Tongue (tissue), 1 donor: ENCODE measurements at regions not wholly inside any gene's neighbourhood (a gene's known extent, or its start where the extent isn't known, plus 50 kb on each side); places are given as distances from the start of the nearest gene placed in this dataset.
"Not testable (repeated sequence)": the region's sequence is repeated elsewhere in the genome, so short reads cannot be mapped to it uniquely, and the experiment has no call there.

Experiments
- DNase-seq: peaks from one replicate; pipeline ENCODE4 v3.0.0-alpha.2; 2015

DNA sequence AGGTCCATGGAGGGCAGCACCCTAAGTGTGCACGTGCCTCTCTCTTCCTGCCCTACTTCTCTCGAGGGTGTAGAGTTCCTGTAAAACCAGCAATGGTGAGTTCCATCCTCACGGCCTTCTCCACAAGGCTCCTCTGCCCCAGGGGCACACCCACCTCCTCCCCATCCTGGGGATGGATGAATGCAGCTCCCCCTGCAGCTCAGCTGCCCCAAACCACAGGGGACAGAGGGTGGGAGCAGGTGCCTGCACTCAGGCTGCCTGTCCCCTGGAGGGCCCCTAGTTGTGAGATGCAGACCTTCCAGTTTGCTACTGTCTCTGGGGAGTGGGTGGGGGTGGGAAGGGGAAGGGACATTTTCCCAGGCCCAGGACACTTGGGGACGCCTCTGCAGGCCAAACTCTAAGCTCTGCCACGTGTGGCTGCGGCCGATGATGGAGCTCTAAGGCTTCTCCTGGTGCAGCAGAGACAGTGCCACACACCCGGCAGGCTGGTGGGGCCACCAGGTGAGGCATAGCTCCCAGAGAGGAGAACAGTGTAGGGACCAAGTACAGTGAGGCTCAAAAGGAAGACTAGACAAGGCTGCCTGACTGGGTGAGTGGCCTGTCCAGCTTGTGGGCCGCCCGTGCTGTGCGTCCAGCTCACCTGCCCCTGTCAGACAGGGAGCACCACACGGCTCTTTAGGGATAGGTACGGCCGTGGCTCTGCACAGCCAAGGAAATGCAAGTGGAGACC is 540.9 kb downstream of the TBC1D22A start:
- DNase-seq, result no peak

DNA sequence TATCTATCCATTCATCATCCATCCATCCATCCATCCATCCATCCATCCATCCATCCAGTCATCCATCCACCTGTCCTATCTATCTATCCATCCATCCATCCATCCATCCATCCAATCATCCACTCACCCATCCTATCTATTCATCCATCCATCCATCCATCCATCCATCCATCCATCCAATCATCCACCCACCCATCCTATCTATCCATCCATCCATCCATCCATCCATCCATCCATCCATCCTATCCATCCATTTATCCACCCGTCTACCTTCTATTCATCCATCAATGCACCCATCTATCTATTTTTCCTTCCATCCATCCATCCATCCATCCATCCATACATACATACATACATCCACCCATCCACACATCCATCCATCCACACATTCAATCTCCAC is 540.1 kb downstream of the TBC1D22A start:
- DNase-seq, result not testable (repeated sequence)

DNA sequence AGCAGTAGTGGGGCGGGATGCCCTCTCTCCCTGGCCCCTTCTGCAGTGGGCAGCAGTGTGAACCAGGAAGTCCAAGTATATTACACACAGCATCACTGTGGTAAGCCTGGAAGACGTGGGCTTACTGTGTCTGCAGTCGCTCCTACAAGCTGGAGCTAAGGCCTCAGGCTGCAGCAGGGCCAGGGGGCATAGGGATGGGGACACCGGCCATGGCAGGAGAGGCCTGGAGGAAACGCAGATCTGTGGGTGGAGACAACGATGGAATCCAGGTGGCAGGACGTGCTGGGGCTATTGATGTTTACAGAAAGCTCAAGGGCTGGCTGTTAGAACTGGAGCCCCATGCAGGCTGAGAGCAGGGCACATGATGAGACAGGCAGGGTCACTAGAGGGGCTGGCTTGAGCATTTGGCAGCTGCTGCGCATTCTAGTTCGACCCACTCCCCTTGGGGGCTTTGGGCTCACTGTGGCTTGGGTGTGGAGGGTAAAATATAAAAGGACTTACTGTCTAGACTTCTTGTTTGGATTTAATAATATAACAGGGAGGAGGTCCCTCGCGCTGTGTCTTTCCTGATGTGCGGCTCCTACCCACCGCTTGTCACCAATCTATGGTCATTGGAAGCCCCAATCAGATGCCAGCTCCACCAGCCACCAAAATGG is 539.5 kb downstream of the TBC1D22A start:
- DNase-seq, result no peak

DNA sequence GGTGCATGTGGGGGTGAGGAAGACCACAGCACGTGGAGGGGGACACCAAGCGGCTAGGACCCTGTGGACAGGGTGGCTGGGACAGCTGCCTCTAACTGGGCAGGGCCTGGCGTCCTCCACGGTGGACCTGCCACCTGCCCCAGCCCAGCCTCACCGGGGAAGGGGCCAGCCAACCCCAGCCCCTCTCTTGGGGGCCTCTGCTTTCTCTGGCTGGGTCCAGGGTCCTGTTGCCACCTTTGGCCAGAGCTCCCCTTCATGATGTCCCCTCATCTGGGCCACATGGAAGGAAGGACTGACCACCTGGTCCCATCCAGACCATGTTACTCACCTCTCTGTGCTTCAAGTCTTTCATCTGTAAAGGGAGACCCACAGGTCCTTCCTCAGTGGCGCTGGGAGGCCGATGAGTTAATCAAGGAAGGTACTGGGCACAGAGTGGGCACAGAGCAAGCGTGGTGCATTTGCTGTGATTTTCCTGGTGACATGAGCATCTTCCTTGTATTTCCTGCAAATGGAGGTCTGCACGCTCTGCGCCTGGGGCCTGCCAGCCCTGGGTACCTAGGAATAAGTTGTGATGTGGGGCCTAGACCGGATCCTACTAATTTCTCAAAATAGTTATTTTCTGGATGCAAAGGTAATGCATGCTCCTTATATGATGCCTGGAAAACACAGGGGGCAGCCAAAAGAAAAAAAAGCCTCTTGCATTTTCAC is 538.4 kb downstream of the TBC1D22A start:
- DNase-seq, result no peak

DNA sequence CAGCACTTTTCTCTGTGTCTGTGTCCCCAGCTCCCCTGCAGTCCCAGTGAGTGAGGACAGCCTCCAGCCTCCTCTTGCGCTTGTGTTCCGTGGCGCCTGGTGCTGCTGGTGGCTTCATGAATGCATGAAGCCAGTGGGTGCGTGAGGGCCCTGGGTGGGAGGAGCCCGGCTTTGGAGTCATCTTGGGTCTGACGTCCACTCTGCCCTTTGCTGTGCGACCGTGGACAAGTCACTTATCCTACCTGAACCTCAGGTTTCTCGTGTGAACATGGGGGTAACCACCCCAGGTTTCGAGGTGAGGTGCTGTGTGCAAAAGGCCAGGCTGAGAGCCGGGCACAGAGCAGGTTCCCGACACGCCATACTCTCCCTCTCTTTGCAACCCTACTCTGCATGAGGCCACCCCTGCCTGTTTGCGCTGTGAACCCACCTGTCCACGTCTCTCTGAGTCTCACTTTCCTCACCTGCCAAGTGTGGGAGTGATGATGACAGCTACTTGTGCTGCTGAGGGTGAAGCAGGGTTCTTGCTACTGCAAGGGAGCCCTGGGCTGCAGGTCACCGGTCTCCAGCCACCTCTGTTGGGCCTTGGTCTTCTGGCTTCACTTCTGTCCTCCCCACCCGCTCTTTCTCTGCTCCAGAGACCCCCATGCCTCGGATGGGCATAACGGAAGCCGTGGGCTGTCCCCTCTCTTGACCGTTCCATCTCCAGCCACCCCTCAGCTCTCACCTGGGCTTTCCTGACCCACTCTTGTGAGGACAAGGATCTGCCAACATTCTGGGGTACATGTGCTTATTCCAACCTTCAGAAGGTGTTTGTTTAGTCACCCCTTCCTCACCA is 537.6 kb downstream of the TBC1D22A start:
- no peak for DNase-seq

DNA sequence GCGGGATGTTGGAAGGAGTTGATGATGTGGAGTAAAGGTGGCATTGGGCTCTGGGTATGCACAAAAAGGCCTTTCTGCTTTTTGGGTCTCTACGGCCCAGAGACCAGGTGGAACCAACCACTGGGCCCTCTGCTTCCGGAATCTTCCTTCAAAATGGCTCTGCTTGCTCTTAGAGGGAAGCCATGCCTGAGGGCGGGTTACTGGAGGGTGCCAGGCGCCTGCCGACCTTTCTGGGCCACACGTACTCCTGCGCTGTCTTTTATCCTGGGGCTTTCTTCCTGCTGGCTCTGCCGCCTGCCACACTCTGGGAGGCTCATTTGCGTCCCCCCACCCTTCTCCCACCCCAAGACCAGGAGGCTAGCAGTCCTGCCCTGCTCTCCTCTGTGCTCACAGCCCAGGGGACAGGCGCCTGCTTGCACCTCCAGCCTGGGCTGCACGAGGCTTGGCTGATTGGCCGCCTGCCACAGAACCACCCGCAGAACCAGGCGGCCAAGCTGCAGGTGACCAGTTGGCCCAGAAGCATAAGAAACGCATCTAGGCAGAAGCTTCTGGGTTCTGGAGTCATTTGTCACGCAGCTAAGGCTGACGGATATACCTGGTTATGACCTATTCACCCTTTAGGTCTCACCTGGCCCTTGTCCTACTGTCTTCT is 536.9 kb downstream of the TBC1D22A start:
- DNase-seq, result no peak

DNA sequence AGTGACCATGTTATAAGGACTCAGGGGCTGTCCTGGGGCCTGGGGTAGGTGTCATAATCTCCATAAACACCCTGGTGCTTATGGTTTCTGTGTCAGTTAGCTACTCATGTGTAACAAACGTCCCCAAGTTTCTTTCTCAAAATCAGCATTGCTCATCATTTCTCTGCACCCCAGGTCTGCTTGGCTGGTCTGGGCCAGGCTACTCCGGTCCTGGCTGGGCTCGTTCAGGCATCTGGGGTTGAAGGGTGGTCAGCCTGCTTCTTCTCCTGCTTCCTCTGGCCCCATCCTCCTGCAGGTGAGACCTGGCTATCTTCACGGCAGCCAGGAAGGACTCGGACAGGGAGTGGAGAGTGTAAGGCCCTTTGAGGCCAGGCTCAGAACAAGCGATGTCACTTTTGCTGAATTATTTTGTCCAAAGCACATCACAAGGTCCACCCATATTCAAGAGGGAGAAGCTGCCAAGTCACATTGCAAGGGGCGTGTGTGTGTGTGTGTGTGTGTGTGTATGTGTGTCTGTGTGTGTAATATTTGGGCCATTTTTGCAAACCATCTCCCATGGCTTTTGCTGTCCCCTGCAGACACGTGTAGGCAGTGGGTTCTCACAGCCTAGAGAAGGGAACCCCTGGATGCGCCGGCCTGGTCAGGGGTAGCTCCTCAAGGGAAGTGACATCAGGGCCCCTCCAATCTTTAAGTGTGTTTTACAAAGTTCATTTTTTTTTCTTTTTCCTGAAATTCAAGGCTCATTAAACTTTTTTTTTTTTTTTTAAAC is 535.8 kb downstream of the TBC1D22A start:
- DNase-seq, result no peak

DNA sequence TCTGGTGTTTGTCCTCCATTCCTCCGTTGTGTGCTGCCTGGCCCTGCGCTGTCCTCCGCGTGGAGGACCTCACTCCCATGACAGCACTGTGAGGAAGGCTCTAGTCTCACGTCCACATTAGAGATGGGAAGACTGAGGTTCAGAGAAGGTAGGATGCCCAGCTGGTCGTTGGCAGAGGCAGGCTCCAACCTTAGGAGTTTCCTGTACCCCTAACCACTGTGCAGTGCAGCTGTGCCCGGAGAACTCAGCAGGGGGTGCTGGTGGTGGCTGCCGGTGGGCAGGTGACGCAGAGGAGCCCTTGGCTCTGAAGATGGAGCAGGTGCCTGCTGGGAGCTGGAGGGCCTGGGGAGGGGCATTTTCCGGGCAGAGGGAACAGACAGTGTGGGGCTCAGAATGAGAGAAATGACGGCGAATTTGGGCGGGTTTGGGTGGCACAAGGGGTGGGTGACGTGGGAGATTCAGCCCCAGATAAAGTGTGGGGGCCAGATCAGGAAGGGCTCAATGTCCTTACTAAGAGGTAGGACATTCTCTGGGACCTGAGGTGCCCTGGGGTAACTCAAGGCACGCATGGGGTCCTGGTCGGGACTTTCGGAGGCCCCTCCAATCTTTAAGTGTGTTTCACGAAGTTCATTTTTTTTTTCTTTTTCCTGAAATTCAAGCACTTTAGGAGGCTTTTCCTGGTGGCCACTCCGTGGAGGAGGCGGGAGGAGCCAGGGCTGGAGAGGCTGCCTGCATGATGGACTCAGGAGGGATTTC is 535.0 kb downstream of the TBC1D22A start:
- DNase-seq, result no peak

DNA sequence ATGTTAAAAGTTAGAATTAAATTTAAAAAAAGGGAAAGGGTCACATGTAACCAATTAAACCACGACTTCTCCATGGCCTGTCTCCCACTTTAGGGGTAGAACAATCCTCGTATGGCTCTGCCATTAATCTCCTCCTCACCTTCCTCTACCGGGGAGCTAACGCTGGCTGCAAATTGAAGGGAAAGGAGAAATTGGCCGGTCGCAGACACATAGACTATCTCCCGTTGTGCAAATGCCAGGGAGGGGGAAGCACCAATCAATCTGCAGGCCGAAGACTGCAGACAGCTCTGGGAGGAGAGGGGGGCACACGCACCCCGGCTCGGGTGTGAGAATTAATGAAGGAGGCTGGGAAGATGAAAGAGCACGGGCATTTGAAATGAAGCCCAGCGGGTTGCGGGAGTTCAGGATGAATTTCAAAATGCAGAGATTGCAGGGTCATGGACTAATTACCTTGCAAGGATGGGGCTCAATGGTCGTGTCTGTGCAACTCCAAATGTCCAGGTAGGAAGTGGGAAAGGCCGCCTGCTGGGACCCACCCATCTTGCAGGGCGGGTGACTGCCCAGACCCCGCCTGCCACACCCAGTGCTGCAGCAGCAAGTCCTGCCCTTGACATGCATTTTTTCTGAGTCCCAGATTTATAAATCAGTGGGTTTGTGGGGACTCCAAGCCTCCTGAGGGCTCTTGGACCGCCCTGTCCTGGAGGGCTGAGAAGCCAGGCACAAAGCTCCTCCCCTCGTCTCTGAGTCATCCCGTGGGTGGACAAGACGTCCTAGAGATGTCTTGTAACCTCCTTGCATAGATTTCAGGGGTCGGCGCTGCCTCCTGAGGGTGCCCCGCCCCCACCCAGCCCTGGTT is 534.2 kb downstream of the TBC1D22A start:
- no peak for DNase-seq

DNA sequence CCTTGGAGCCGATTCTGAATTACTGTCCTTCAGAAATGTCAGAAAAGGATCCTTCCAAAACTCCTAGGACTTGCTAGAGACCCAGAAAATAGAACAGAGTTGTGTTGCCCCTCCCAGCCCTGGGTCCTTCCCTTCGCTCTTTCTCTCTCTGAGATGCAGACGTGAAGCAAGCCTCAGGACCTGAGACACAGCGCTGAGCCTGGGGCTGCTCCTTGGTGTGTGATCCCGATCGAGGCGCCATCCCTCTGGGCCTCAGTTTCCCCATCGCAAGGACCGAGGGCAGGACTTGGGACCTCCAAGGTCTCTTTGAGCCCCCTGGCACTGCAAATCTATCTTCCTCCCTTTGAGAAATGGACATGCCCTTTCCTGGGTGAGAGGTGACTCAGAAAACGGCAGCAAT is 533.5 kb downstream of the TBC1D22A start:
- no peak for DNase-seq

DNA sequence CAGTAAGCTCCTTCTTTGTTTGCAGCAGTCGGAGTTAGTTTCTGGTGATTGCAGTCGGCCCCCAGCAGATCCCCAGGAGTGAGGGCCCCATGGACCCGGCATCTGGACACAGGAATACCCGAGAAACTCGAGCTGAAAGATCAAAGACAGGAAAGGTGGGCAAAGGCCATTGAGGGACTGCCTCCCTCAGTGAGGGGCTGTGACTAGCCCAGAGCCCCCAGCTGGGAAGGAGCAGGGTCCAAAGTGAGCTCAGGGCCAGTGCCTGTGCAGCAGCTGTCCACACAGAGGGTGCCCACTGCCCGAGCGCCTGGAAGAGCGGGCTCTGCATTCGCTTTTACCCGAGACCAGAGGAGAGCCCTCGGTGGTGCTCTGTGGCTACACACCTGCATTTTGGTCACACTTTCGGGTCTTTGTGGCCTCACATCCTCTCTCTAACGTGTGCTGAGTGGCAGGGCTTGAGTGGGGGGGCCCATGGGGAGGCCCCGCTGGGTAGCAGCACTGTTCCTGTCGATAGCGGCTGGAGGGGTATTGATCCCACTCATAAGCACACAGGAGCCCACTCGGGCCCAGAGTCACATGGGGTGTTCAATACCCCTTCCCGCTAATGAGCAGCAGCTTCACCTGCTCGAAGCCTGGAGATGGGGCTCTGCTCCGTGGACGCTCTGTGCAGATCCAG is 532.9 kb downstream of the TBC1D22A start:
- no peak for DNase-seq

DNA sequence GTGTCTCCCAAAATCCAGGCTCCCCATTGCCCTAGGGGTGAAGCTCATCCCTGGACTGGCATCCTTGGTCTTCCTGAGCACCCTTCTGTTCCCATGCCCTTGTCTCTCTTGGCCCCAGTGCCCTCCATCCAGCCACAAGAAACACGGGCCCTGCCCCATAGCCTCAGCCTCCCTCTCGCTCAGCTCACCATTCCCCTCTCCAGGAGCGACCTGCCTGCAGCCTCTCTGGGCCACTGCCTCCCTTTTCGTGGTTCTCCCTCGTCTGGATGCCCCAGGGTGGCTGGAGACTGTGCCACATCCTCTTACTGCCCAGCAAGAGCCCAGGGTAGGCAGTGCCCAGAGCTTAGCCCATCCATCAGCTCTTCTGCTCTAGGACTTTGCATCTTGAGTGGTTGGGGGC is 532.1 kb downstream of the TBC1D22A start:
- no peak for DNase-seq

DNA sequence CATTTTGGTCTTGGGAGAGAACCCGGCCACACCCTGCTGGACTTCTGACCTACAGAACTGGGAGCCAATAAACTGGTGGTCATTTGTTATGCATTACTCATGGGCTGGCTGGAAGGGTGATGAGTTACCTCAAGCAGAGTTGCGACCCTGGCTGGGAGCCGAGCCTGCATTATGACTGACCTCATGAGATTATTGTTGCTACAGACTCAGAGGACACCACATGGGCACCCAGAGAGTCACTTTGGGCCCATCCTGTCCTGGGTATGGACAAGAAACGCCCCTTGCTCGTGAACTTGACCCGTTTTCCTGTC is 531.7 kb downstream of the TBC1D22A start:
- DNase-seq, result no peak

DNA sequence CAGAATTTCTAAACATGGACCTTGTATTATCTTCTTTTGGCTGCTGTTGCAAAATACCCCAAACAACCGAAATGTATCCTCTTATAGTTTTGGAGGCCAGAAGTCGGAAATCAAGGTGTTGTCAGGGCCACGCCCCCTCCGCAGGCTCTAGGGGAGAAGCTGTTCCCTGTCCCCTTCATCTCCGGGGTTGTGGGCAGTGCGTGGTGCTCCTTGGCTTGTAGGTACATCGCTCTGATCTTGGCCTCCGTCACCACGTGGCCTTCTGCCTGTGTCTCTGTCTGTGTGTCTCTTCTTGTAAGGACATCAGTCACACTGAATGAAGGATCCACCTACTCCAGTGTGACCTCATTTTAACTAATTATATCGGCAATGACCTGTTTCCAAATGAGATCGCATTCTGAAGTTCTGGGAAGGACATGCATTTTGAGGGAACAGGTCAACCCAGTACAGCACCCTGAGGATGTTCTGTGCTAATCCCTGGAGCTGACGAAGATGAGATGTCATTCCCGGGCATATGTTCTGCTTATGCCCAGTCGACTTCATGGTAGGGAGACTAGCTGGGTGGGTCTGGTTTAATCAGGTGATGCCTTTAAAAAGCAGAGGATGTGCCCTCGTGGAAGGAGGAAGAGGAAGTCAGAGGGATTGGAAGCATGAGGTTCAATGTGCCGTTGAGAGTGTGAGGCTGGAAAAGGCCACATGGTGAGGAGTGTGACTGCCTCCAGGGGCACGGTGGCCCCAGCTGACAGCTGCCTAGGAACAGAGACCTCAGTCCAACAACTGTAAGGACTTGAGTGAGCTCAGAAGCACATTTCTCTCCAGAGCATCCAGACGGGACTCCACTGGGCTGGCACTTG is 531.1 kb downstream of the TBC1D22A start:
- DNase-seq, result no peak

DNA sequence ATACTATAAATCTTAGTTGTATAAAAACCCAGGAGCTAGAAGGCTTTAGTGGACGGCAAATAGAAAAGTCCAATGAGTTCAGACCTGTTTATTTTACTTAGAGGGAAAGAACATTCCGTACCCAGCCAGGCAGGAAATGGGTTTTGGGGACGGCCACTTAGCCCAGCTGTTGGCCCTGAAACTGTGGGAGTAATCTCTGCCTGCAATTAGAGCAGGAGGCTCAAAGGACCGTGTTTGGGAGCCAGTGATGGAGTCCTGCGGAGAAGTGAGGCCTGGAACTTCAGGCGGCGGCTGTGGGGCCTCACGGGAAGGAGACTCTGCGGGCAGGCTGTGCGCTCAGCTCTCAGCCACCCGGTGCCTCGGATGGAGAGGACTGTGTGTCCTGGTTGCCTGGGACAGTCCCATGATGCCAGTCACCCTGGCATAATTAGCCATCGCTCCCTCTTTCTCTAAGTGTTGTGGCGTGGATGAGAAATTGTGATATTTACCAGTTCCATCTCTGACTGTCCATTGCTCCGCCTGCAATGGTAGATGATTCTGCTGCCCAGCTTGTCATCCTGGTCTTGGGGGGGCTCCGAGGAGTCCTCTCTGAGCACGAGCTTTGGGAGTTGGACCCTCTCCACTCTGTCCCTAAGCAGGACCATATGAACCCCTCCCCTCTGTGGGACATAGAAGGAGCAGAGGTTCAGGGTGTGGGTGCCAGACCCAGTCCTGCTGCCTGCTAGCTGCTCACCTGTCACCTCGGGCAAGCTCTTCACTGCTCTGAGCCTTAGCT is 530.3 kb downstream of the TBC1D22A start:
- no peak for DNase-seq

DNA sequence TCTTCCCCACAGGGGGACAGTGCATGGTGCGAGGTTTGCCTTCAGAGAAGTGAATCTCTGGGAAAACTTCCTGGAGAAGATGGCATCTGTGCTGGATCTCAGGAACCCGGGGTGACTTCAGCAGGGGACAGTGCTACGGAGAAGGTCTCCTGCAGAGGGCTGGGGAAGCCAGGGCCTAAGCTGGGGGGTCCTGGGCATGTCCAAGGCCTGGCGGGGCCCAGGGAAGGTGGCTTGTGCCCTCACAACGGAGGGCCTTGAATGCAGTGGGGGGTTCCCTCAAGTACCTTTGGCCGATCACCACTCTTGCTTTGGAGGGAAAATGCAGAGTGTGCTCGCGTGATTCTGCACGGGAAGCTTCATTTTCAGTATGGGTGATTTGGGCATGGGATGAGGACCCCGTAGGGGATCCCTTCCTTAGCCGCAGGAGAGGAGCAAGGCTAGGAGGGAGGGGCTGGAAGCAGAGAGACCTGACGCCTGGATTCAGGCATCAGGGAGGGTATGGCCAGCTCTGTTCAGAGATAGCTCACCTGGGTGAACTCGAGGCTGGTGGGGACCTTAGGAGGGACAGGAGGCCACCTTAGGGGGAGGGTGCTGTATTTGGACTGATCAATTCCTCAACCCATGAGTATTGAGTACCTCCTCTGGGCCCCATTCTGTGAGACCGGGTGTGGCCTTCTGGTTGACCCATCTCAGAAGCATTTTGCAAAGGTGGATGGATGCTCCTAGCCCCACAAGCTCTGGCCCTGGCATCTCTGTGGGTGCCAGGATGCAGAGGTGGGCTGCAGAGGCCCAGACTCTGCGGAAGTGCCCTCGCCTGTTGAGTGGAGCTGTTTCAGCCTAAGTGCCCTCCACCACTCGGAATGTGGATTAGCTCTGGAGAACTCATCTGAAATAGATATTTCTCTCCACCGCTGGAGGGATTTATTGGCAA is 529.4 kb downstream of the TBC1D22A start:
- DNase-seq, result no peak
